SK-N-SH (cell line): ENCODE measurements at regions not wholly inside any gene's neighbourhood (a gene's known extent, or its start where the extent isn't known, plus 50 kb on each side); places are given as distances from the start of the nearest gene placed in this dataset.

ENCODE experiments used
- CTCF ChIA-PET: fragments of 300-600, 350-600 bp; formaldehyde crosslinking; extraction: SDS; loops from one replicate; lab custom pipeline; 2021; lab: Yijun Ruan, JAX
- POLR2A ChIA-PET: fragments of 350-600 bp; sonication (Branson Sonifier 250); formaldehyde crosslinking; extraction: SDS; loops from one replicate; lab custom pipeline; 2020; ENCODE audit warnings: antibody characterized with exemption, inconsistent platforms; lab: Yijun Ruan, JAX
- DNase-seq: peaks from one replicate; pipeline ENCODE4 v3.0.0; 2012
- H2AFZ ChIP-seq: fragments of 200-600 bp; sonication (generic); 2 replicates; pipeline ENCODE4 v1.8.1; 2016; ENCODE audit warnings: antibody characterized with exemption, mild to moderate bottlenecking, low read depth
- H3F3A ChIP-seq: fragments of 200-600 bp; sonication (generic); replicated peaks from 2 replicates; pipeline ENCODE3; 2016; ENCODE audit warnings: antibody characterized with exemption, mild to moderate bottlenecking; ENCODE audit not compliant: insufficient read depth
- H3K27ac ChIP-seq, 2 experiments: fragments of 200-500 bp in 1 of 2; fragments of 200-600 bp in 1 of 2; sonication (Bioruptor generic) in 1 of 2; sonication (generic), shearing (Covaris generic) in 1 of 2; 2 replicates each; pipeline versions ENCODE4 v1.5.1 to v1.6.1; 2014 to 2016; ENCODE audit warnings: low read depth in 2 of 2, inconsistent platforms in 1 of 2, low read length in 1 of 2, mild to moderate bottlenecking in 1 of 2, mixed read lengths in 1 of 2
- H3K27me3 ChIP-seq: fragments of 200-600 bp; sonication (generic), shearing (Covaris generic); 2 replicates; pipeline ENCODE4 v1.6.1; 2016; ENCODE audit warnings: mixed run types; ENCODE audit not compliant: insufficient read depth
- H3K36me3 ChIP-seq, 2 experiments: fragments of 200-500 bp in 1 of 2; fragments of 200-600 bp in 1 of 2; sonication (Bioruptor generic) in 1 of 2; sonication (generic) in 1 of 2; replicated peaks in 1 of 2; 2 replicates each; pipeline versions ENCODE3 to v1.5.1; 2014 to 2016; ENCODE audit warnings: low read length in 1 of 2, mild to moderate bottlenecking in 1 of 2; ENCODE audit not compliant: insufficient read depth in 2 of 2, control insufficient read depth in 1 of 2
- H3K4me1 ChIP-seq, 2 experiments: fragments of 200-500 bp in 1 of 2; fragments of 200-600 bp in 1 of 2; sonication (Bioruptor generic) in 1 of 2; sonication (generic), shearing (Covaris generic) in 1 of 2; 2 replicates each; pipeline versions ENCODE4 v1.5.1 to v1.6.1; 2014 to 2016; ENCODE audit warnings: low read depth in 1 of 2, low read length in 1 of 2, mixed run types in 1 of 2; ENCODE audit not compliant: insufficient read depth in 2 of 2, control insufficient read depth in 1 of 2
- H3K4me2 ChIP-seq: fragments of 200-600 bp; sonication (generic), shearing (Covaris generic); 2 replicates; pipeline ENCODE4 v1.6.1; 2017; ENCODE audit warnings: mixed run types
- H3K4me3 ChIP-seq, 2 experiments: fragments of 200-500 bp in 1 of 2; fragments of 200-600 bp in 1 of 2; sonication (Bioruptor generic) in 1 of 2; sonication (generic), shearing (Covaris generic) in 1 of 2; 2 replicates each; pipeline versions ENCODE4 v1.5.1 to v1.8.1; 2014 to 2016; ENCODE audit warnings: low read depth in 2 of 2, inconsistent platforms in 1 of 2, low read length in 1 of 2, mild to moderate bottlenecking in 1 of 2, mixed read lengths in 1 of 2, moderate library complexity in 1 of 2
- H3K79me2 ChIP-seq: fragments of 200-600 bp; sonication (generic); 2 replicates; pipeline ENCODE4 v1.8.1; 2017; ENCODE audit warnings: mild to moderate bottlenecking; ENCODE audit not compliant: insufficient read depth
- H3K9ac ChIP-seq: fragments of 200-600 bp; sonication (generic); 2 replicates; pipeline ENCODE4 v1.6.1; 2017; ENCODE audit warnings: mixed run types
- H3K9me2 ChIP-seq: fragments of 200-600 bp; sonication (generic); 2 replicates; pipeline ENCODE4 v1.6.1; 2017; ENCODE audit warnings: mixed run types
- H3K9me3 ChIP-seq: fragments of 200-600 bp; sonication (generic); 2 replicates; pipeline ENCODE4 v1.6.1; 2017; ENCODE audit warnings: mixed run types, mild to moderate bottlenecking, moderate library complexity
- H4K20me1 ChIP-seq: fragments of 200-600 bp; sonication (generic); 2 replicates; pipeline ENCODE4 v1.6.1; 2017; ENCODE audit warnings: mild to moderate bottlenecking, mixed run types; ENCODE audit not compliant: insufficient read depth
- ELF1 ChIP-seq: IDR thresholded peaks from 2 replicates; pipeline ENCODE4 v1.4.0; 2012
- EZH2phosphoT487 ChIP-seq: fragments of 200-600 bp; sonication (generic); IDR thresholded peaks from 2 replicates; pipeline ENCODE4 v1.6.1; 2017; ENCODE audit warnings: low read depth, mixed run types, mild to moderate bottlenecking, antibody characterized with exemption, moderate library complexity, borderline replicate concordance
- FOSL2 ChIP-seq: IDR thresholded peaks from 2 replicates; pipeline ENCODE4 v1.4.0; 2012; ENCODE audit warnings: low read depth, mild to moderate bottlenecking, moderate library complexity, borderline replicate concordance
- FOXJ3 ChIP-seq: sonication (generic); formaldehyde crosslinking; IDR thresholded peaks from 2 replicates; pipeline ENCODE4 v1.5.1; 2020; ENCODE audit warnings: mild to moderate bottlenecking, missing genetic modification reagents
- FOXM1 ChIP-seq: IDR thresholded peaks from 2 replicates; pipeline ENCODE4 v1.4.0; 2012; ENCODE audit warnings: low read depth, mild to moderate bottlenecking
- GABPA ChIP-seq: IDR thresholded peaks from 2 replicates; pipeline ENCODE4 v1.4.0; 2012; ENCODE audit warnings: low read depth, mild to moderate bottlenecking
- GATA2 ChIP-seq: sonication (generic); formaldehyde crosslinking; IDR thresholded peaks from 2 replicates; pipeline ENCODE4 v1.5.0; 2020; ENCODE audit warnings: mild to moderate bottlenecking, missing genetic modification reagents
- NFIC ChIP-seq: IDR thresholded peaks from 2 replicates; pipeline ENCODE4 v1.4.0; 2012; ENCODE audit warnings: borderline replicate concordance
- RXRA ChIP-seq: IDR thresholded peaks from 2 replicates; pipeline ENCODE4 v1.4.0; 2012; ENCODE audit warnings: low read depth, mild to moderate bottlenecking, borderline replicate concordance
- SMC3 ChIP-seq: IDR thresholded peaks from 2 replicates; pipeline ENCODE4 v1.6.1; 2012; ENCODE audit warnings: low read depth, low read length, improper control_type of control experiment
- TCF12 ChIP-seq: IDR thresholded peaks from 2 replicates; pipeline ENCODE4 v1.4.0; 2012
- TEAD4 ChIP-seq: IDR thresholded peaks from 2 replicates; pipeline ENCODE4 v1.4.0; 2012; ENCODE audit warnings: mild to moderate bottlenecking, borderline replicate concordance; ENCODE audit not compliant: insufficient read depth
- YY1 ChIP-seq: IDR thresholded peaks from 2 replicates; pipeline ENCODE4 v1.4.0; 2012; ENCODE audit warnings: low read depth, mild to moderate bottlenecking
- WGBS: methylation state at CpG from one replicate; pipeline ENCODE4 v1.1.6; 2017; ENCODE audit warnings: low lambda C conversion rate; 5-methylcytosine and 5-hydroxymethylcytosine counted together
- TF ChIP-seq, protein P1 (sequence below): fragments of 150-350 bp; IDR thresholded peaks from 2 replicates; pipeline ENCODE4 v1.6.1; 2017; ENCODE audit warnings: antibody characterized with exemption, low read length, low read depth, borderline replicate concordance
- TF ChIP-seq, protein P2 (sequence below): IDR thresholded peaks from 2 replicates; pipeline ENCODE4 v1.4.0; 2012; ENCODE audit warnings: low read depth
- TF ChIP-seq, protein P3 (sequence below): IDR thresholded peaks from 2 replicates; pipeline ENCODE4 v1.6.1; 2012; ENCODE audit warnings: mild to moderate bottlenecking, low read depth, low read length, moderate library complexity
- TF ChIP-seq, protein P4 (sequence below): IDR thresholded peaks from 2 replicates; pipeline ENCODE4; 2012
- TF ChIP-seq, protein P5 (sequence below): IDR thresholded peaks from 2 replicates; pipeline ENCODE4 v1.4.0; 2012; ENCODE audit warnings: low read depth, borderline replicate concordance

DNA sequence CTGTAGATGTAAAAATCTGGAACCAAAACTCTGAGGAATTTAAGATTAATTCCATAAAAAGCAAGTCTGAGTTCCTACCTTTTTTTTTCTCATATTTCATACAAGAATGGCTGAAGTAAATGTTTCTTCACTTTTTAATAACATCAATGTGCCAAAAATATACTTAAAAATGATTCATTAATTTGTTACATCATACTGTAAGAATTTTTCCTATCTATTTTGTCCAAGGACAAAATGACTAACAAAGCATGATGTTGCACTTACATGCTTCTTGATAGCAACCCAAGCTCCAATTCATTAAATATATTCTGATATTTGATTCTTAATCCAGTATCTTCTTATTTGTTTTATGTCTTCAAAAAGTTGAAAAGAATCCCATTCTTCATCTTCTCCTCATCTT lies 988.3 kb downstream of the TLE1 start:
- H3K4me2 ChIP-seq = no peak overlapping the region
- no peak overlapping the region for H3K9ac ChIP-seq
- H3F3A ChIP-seq = no peaks in the 10 kb centered on the region
- TF ChIP-seq, protein P1, sequence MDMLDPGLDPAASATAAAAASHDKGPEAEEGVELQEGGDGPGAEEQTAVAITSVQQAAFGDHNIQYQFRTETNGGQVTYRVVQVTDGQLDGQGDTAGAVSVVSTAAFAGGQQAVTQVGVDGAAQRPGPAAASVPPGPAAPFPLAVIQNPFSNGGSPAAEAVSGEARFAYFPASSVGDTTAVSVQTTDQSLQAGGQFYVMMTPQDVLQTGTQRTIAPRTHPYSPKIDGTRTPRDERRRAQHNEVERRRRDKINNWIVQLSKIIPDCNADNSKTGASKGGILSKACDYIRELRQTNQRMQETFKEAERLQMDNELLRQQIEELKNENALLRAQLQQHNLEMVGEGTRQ = no peak
- TF ChIP-seq NFIC (no peak), TEAD4 (no peak), RXRA (no peak), YY1 (no peak), ELF1 (no peak), GATA2 (CRISPR knock-in tag) (no peak), TCF12 (no peak), FOSL2 (no peak)
- TF ChIP-seq, protein P2, sequence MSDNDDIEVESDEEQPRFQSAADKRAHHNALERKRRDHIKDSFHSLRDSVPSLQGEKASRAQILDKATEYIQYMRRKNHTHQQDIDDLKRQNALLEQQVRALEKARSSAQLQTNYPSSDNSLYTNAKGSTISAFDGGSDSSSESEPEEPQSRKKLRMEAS = no peak
- H3K4me3 ChIP-seq = no peak overlapping the region
- H3K27ac ChIP-seq = no peak overlapping the region
- no peaks in the 10 kb centered on the region for H3K9me2 ChIP-seq
- H2AFZ ChIP-seq = no peak overlapping the region
- H3K4me1 ChIP-seq = no peaks in the 10 kb centered on the region; a peak in 2 of 4 replicates
- no peaks in the 10 kb centered on the region for H3K27me3 ChIP-seq
- no peaks in the 10 kb centered on the region for H3K36me3 ChIP-seq
- H4K20me1 ChIP-seq = no peaks in the 10 kb centered on the region
- H3K9me3 ChIP-seq = no peaks in the 10 kb centered on the region
- no peaks in the 10 kb centered on the region for H3K79me2 ChIP-seq
- POLR2A ChIA-PET = no interaction called here
- no peak for DNase-seq
- CTCF ChIA-PET = interaction anchor here (1.3 kb wide), 1 partner anchor 13 kb away, joined by 3 read pairs; no protein-coding TSS in a partner anchor

DNA sequence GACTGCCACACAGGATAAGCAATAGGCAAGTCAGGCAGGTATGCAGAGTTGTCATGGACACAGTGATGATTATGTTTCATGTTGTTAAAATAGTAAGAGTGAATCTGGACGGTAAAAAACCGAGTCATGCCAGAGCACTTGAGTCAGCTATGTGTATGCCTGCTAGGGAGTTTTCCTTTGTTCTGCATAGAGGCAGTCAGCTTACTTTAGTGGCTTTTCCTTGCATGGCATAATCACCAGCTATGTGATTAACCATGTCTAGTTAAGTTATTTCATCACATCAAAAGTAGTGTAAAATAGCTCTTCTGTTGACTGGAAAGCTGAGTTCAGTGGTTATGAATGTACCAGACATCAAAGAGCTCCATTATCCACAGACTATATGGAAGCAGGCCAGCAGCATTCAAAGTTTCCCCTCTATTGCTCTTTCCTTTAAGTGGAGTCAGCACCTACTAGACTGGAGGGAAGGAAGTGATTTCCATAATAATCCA lies 989.8 kb downstream of the TLE1 start:
- Histone ChIP-seq H3K4me3 (no peak overlapping the region), H3K27ac (no peak overlapping the region), H3K4me1 (no peaks in the 10 kb centered on the region; a peak in 2 of 4 replicates), H3K9me3 (no peaks in the 10 kb centered on the region), H3K36me3 (no peaks in the 10 kb centered on the region), H3K27me3 (no peaks in the 10 kb centered on the region), H3F3A (no peaks in the 10 kb centered on the region), H3K9me2 (no peaks in the 10 kb centered on the region), H3K79me2 (no peaks in the 10 kb centered on the region), H4K20me1 (no peaks in the 10 kb centered on the region), H3K9ac (no peak overlapping the region), H3K4me2 (no peak overlapping the region), H2AFZ (no peak overlapping the region)
- CTCF ChIA-PET = interaction anchor here (1.0 to 1.5 kb wide), 4 partner anchors 9 to 50 kb away, joined by 3 to 4 read pairs (median 3); no protein-coding TSS in a partner anchor
- 3% methylated on average over 2 of the region's 2 CpGs for WGBS
- DNase-seq = no peak
- POLR2A ChIA-PET = no interaction called here
- TF ChIP-seq SMC3 (no peak), GABPA (no peak), EZH2phosphoT487 (no peak), TEAD4 (no peak), FOXJ3 (CRISPR knock-in tag) (no peak), GATA2 (CRISPR knock-in tag) (no peak), NFIC (no peak), FOXM1 (no peak)
- TF ChIP-seq, protein P2 = no peak
- TF ChIP-seq, protein P3, sequence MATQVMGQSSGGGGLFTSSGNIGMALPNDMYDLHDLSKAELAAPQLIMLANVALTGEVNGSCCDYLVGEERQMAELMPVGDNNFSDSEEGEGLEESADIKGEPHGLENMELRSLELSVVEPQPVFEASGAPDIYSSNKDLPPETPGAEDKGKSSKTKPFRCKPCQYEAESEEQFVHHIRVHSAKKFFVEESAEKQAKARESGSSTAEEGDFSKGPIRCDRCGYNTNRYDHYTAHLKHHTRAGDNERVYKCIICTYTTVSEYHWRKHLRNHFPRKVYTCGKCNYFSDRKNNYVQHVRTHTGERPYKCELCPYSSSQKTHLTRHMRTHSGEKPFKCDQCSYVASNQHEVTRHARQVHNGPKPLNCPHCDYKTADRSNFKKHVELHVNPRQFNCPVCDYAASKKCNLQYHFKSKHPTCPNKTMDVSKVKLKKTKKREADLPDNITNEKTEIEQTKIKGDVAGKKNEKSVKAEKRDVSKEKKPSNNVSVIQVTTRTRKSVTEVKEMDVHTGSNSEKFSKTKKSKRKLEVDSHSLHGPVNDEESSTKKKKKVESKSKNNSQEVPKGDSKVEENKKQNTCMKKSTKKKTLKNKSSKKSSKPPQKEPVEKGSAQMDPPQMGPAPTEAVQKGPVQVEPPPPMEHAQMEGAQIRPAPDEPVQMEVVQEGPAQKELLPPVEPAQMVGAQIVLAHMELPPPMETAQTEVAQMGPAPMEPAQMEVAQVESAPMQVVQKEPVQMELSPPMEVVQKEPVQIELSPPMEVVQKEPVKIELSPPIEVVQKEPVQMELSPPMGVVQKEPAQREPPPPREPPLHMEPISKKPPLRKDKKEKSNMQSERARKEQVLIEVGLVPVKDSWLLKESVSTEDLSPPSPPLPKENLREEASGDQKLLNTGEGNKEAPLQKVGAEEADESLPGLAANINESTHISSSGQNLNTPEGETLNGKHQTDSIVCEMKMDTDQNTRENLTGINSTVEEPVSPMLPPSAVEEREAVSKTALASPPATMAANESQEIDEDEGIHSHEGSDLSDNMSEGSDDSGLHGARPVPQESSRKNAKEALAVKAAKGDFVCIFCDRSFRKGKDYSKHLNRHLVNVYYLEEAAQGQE = no peak
- TF ChIP-seq, protein P4, sequence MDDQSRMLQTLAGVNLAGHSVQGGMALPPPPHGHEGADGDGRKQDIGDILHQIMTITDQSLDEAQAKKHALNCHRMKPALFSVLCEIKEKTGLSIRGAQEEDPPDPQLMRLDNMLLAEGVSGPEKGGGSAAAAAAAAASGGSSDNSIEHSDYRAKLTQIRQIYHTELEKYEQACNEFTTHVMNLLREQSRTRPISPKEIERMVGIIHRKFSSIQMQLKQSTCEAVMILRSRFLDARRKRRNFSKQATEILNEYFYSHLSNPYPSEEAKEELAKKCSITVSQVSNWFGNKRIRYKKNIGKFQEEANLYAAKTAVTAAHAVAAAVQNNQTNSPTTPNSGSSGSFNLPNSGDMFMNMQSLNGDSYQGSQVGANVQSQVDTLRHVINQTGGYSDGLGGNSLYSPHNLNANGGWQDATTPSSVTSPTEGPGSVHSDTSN = no peak
- TF ChIP-seq, protein P5, sequence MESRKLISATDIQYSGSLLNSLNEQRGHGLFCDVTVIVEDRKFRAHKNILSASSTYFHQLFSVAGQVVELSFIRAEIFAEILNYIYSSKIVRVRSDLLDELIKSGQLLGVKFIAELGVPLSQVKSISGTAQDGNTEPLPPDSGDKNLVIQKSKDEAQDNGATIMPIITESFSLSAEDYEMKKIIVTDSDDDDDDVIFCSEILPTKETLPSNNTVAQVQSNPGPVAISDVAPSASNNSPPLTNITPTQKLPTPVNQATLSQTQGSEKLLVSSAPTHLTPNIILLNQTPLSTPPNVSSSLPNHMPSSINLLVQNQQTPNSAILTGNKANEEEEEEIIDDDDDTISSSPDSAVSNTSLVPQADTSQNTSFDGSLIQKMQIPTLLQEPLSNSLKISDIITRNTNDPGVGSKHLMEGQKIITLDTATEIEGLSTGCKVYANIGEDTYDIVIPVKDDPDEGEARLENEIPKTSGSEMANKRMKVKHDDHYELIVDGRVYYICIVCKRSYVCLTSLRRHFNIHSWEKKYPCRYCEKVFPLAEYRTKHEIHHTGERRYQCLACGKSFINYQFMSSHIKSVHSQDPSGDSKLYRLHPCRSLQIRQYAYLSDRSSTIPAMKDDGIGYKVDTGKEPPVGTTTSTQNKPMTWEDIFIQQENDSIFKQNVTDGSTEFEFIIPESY = no peak
